AG09309 (cell line): ENCODE measurements at regions not wholly inside any gene's neighbourhood (a gene's known extent, or its start where the extent isn't known, plus 50 kb on each side); places are given as distances from the start of the nearest gene placed in this dataset.
"Not testable (repeated sequence)": the region's sequence is repeated elsewhere in the genome, so short reads cannot be mapped to it uniquely, and the experiment has no call there.

ENCODE experiments used
- DNase-seq: peaks from one replicate; pipeline ENCODE4 v3.0.0-alpha.2; 2010; ENCODE audit warnings: low read depth
- H3K4me3 ChIP-seq: 2 replicates; pipeline ENCODE4 v1.5.1; 2011; ENCODE audit warnings: mild to moderate bottlenecking, low read depth, low read length, moderate library complexity; ENCODE audit not compliant: control insufficient read depth
- CTCF ChIP-seq: IDR thresholded peaks from 2 replicates; pipeline ENCODE4 v1.5.1; 2011; ENCODE audit warnings: mild to moderate bottlenecking, low read depth, low read length, inconsistent platforms; ENCODE audit not compliant: insufficient read depth, control insufficient read depth; ENCODE audit errors: missing control alignments

- H3K4me3 ChIP-seq, result no peak overlapping the region
- DNase-seq, result no peak
- no peak for TF ChIP-seq CTCF
Observed at GRCh38 chrX:40377684-40378083, 203.1 kb upstream of the ATP6AP2 start.

- no peak for TF ChIP-seq CTCF
- no peak for DNase-seq
- no peak overlapping the region for H3K4me3 ChIP-seq
Observed at GRCh38 chrX:40374486-40374885, 206.3 kb upstream of the ATP6AP2 start.

GRCh38 chrX:40373641-40374040 lies 207.1 kb upstream of the ATP6AP2 start:
- H3K4me3 ChIP-seq, result no peak overlapping the region
- DNase-seq, result no peak
- TF ChIP-seq CTCF, result no peak

DNA sequence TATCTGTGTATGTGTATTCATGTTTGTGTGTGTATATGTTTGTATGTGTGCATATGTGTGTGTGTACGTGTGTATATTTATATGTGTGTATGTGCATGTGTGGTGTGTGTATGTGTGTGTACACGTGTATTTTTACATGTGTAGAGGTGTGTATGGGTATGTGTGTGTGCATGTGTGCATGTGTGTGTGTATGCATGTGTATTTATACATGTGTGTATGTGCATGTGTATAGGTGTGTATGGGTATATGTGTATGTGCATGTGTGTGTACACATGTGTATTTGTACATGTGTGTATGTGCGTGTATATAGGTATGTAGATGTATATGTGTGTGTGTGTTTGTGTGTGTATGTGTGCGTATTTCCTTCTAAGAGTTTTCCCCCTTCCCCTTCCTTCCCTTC lies 207.7 kb upstream of the ATP6AP2 start:
- no peak overlapping the region for H3K4me3 ChIP-seq
- TF ChIP-seq CTCF, result no peak
- DNase-seq, result no peak

- no peak for TF ChIP-seq CTCF
Observed at GRCh38 chrX:40371376-40371775, 209.4 kb upstream of the ATP6AP2 start.

GRCh38 chrX:40368611-40369061 lies 212.1 kb upstream of the ATP6AP2 start:
- TF ChIP-seq CTCF, result no peak
- no peak for DNase-seq
- H3K4me3 ChIP-seq, result no peak overlapping the region

More at GRCh38 chrX:40371376-40371775, 209.4 kb upstream of the ATP6AP2 start:
- no peak overlapping the region for H3K4me3 ChIP-seq
- DNase-seq, result no peak

- no peak for DNase-seq
- TF ChIP-seq CTCF, result no peak
- H3K4me3 ChIP-seq, result no peak overlapping the region
Observed at GRCh38 chrX:40366661-40367060, 214.1 kb upstream of the ATP6AP2 start.

GRCh38 chrX:40362291-40362690 lies 218.5 kb upstream of the ATP6AP2 start:
- not testable (repeated sequence) for DNase-seq, H3K4me3 ChIP-seq
